Parathyroid adenoma (tissue), 2 donors: ENCODE measurements at regions not wholly inside any gene's neighbourhood (a gene's known extent, or its start where the extent isn't known, plus 50 kb on each side); places are given as distances from the start of the nearest gene placed in this dataset.

Source experiments
- H2AFZ ChIP-seq: fragments of 300-600 bp; sonication (generic); one replicate; pipeline ENCODE4 v1.7.0; 2017; ENCODE audit warnings: antibody characterized with exemption, mild to moderate bottlenecking
- H3K27ac ChIP-seq: fragments of 300-600 bp; sonication (generic); one replicate; pipeline ENCODE4 v1.7.0; 2017
- H3K27me3 ChIP-seq: fragments of 300-600 bp; sonication (generic); one replicate; pipeline ENCODE4 v1.7.0; 2017; ENCODE audit warnings: low read length; ENCODE audit not compliant: control insufficient read depth, insufficient read depth
- H3K36me3 ChIP-seq: fragments of 300-600 bp; sonication (generic); one replicate; pipeline ENCODE4 v1.7.0; 2017; ENCODE audit warnings: low read length; ENCODE audit not compliant: control insufficient read depth, insufficient read depth
- H3K4me1 ChIP-seq: fragments of 300-600 bp; sonication (generic); one replicate; pipeline ENCODE4 v1.7.0; 2017; ENCODE audit warnings: control low read depth
- H3K4me2 ChIP-seq: fragments of 300-600 bp; sonication (generic); one replicate; pipeline ENCODE4 v1.7.0; 2017; ENCODE audit warnings: low read length
- H3K4me3 ChIP-seq: fragments of 300-600 bp; sonication (generic); one replicate; pipeline ENCODE4 v1.7.0; 2017; ENCODE audit warnings: low read depth, low read length
- H3K79me2 ChIP-seq: fragments of 300-600 bp; sonication (generic); one replicate; pipeline ENCODE4 v1.7.0; 2017; ENCODE audit warnings: control low read depth
- H3K9ac ChIP-seq: fragments of 300-600 bp; sonication (generic); one replicate; pipeline ENCODE4 v1.7.0; 2017; ENCODE audit warnings: mild to moderate bottlenecking
- H3K9me3 ChIP-seq: fragments of 300-600 bp; sonication (generic); one replicate; pipeline ENCODE4 v1.7.0; 2017; ENCODE audit warnings: low read length; ENCODE audit not compliant: control insufficient read depth
- CTCF ChIP-seq: fragments of 300-600 bp; sonication (generic); IDR thresholded peaks from one replicate; pipeline ENCODE4 v1.7.0; 2017; ENCODE audit warnings: antibody characterized with exemption, mild to moderate bottlenecking
- donor health status: primary hyperparathyroidism.

- no peak overlapping the region for H3K9ac ChIP-seq
- H2AFZ ChIP-seq, result no peak overlapping the region
- no peak for TF ChIP-seq CTCF
- no peaks in the 10 kb centered on the region for H3K79me2 ChIP-seq
- no peak overlapping the region for H3K27ac ChIP-seq
- H3K27me3 ChIP-seq, result no peaks in the 10 kb centered on the region
- no peaks in the 10 kb centered on the region for H3K9me3 ChIP-seq
- H3K36me3 ChIP-seq, result no peaks in the 10 kb centered on the region
- no peak overlapping the region for H3K4me3 ChIP-seq
- no peak overlapping the region for H3K4me2 ChIP-seq
- no peaks in the 10 kb centered on the region for H3K4me1 ChIP-seq
Observed at GRCh38 chr5:158619083-158619788, 480.5 kb downstream of the EBF1 start.

- no peak overlapping the region for H3K27ac ChIP-seq
Observed at GRCh38 chr5:158618256-158618655, 481.5 kb downstream of the EBF1 start.

GRCh38 chr5:158616707-158617106 is 483.0 kb downstream of the EBF1 start:
- H3K27ac ChIP-seq, result no peak overlapping the region
- no peak overlapping the region for H3K4me2 ChIP-seq
- no peaks in the 10 kb centered on the region for H3K4me1 ChIP-seq
- H3K27me3 ChIP-seq, result no peaks in the 10 kb centered on the region
- H2AFZ ChIP-seq, result no peak overlapping the region
- H3K9ac ChIP-seq, result no peak overlapping the region
- H3K4me3 ChIP-seq, result no peak overlapping the region
- no peak for TF ChIP-seq CTCF
- no peaks in the 10 kb centered on the region for H3K79me2 ChIP-seq
- H3K9me3 ChIP-seq, result no peaks in the 10 kb centered on the region
- no peaks in the 10 kb centered on the region for H3K36me3 ChIP-seq

More at GRCh38 chr5:158618256-158618655, 481.5 kb downstream of the EBF1 start:
- Histone ChIP-seq H3K36me3 (no peaks in the 10 kb centered on the region), H3K9ac (no peak overlapping the region), H3K4me3 (no peak overlapping the region), H3K9me3 (no peaks in the 10 kb centered on the region), H3K27me3 (no peaks in the 10 kb centered on the region), H2AFZ (no peak overlapping the region), H3K79me2 (no peaks in the 10 kb centered on the region), H3K4me2 (no peak overlapping the region), H3K4me1 (no peaks in the 10 kb centered on the region)
- no peak for TF ChIP-seq CTCF

- Histone ChIP-seq H3K27ac (no peak overlapping the region), H3K4me1 (no peaks in the 10 kb centered on the region), H3K9ac (no peak overlapping the region), H3K79me2 (no peaks in the 10 kb centered on the region), H3K4me2 (no peak overlapping the region), H3K27me3 (no peaks in the 10 kb centered on the region), H3K9me3 (no peaks in the 10 kb centered on the region), H3K4me3 (no peak overlapping the region), H3K36me3 (no peaks in the 10 kb centered on the region), H2AFZ (no peak overlapping the region)
- no peak for TF ChIP-seq CTCF
Observed at GRCh38 chr5:158614951-158615350, 484.8 kb downstream of the EBF1 start.

GRCh38 chr5:158611581-158611980 is 488.1 kb downstream of the EBF1 start:
- no peaks in the 10 kb centered on the region for H3K36me3 ChIP-seq
- H3K27me3 ChIP-seq, result no peaks in the 10 kb centered on the region
- H3K4me1 ChIP-seq, result no peaks in the 10 kb centered on the region
- no peaks in the 10 kb centered on the region for H3K9me3 ChIP-seq
- H3K27ac ChIP-seq, result no peak overlapping the region
- H2AFZ ChIP-seq, result no peak overlapping the region
- no peak for TF ChIP-seq CTCF
- H3K4me3 ChIP-seq, result no peak overlapping the region
- H3K4me2 ChIP-seq, result no peak overlapping the region
- no peaks in the 10 kb centered on the region for H3K79me2 ChIP-seq
- H3K9ac ChIP-seq, result no peak overlapping the region
